Panc1 (cell line): ENCODE measurements at regions not wholly inside any gene's neighbourhood (a gene's known extent, or its start where the extent isn't known, plus 50 kb on each side); places are given as distances from the start of the nearest gene placed in this dataset.

ENCODE experiments used
- POLR2AphosphoS5 ChIP-seq: IDR thresholded peaks from 2 replicates; pipeline ENCODE4 v1.6.1; 2012; ENCODE audit warnings: mild to moderate bottlenecking, low read depth, low read length, moderate library complexity
- SIN3A ChIP-seq: IDR thresholded peaks from 2 replicates; pipeline ENCODE4 v1.6.1; 2012; ENCODE audit warnings: low read depth, mild to moderate bottlenecking, low read length, moderate library complexity, borderline replicate concordance; ENCODE audit not compliant: insufficient read depth
- TCF7L2 ChIP-seq: IDR thresholded peaks from 2 replicates; pipeline ENCODE4 v1.6.1; 2011; ENCODE audit warnings: mild to moderate bottlenecking, low read depth, low read length, inconsistent platforms
- TF ChIP-seq, protein P1 (sequence below): fragments of 450-650 bp; IDR thresholded peaks from 2 replicates; pipeline ENCODE4 v1.5.1; 2017; ENCODE audit warnings: mild to moderate bottlenecking
- TF ChIP-seq, protein P2 (sequence below), 2 experiments: IDR thresholded peaks; 2 replicates each; pipeline ENCODE4 v1.6.1; 2011 to 2012; ENCODE audit warnings: low read depth in 2 of 2, control low read depth in 1 of 2, low read length in 1 of 2, mild to moderate bottlenecking in 1 of 2, moderate library complexity in 1 of 2; ENCODE audit not compliant: insufficient read depth in 1 of 2

DNA sequence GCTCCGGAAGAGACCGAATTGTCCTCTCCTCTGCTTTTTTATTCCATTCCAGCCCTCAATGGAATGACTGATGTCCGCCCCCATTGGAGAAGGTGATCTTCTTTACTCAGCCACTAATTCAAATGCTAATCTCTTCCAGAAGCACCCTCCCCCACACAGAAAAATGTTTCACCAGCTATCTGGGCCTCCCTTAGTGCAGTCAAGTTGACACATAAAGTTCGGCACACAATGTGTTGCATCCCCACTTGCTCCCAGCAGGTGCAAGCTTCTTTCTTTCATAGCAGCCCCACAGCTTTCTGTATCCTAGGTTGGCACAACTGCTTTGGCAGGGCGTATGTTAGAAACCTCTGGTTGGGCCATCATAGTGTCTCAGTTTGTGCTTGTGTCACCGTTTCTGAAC lies 73.3 kb upstream of the TLR3 start:
- TF ChIP-seq, protein P1, sequence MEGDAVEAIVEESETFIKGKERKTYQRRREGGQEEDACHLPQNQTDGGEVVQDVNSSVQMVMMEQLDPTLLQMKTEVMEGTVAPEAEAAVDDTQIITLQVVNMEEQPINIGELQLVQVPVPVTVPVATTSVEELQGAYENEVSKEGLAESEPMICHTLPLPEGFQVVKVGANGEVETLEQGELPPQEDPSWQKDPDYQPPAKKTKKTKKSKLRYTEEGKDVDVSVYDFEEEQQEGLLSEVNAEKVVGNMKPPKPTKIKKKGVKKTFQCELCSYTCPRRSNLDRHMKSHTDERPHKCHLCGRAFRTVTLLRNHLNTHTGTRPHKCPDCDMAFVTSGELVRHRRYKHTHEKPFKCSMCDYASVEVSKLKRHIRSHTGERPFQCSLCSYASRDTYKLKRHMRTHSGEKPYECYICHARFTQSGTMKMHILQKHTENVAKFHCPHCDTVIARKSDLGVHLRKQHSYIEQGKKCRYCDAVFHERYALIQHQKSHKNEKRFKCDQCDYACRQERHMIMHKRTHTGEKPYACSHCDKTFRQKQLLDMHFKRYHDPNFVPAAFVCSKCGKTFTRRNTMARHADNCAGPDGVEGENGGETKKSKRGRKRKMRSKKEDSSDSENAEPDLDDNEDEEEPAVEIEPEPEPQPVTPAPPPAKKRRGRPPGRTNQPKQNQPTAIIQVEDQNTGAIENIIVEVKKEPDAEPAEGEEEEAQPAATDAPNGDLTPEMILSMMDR, result no peak
- no peak for TF ChIP-seq POLR2AphosphoS5
- no peak for TF ChIP-seq TCF7L2
- TF ChIP-seq, protein P2, sequence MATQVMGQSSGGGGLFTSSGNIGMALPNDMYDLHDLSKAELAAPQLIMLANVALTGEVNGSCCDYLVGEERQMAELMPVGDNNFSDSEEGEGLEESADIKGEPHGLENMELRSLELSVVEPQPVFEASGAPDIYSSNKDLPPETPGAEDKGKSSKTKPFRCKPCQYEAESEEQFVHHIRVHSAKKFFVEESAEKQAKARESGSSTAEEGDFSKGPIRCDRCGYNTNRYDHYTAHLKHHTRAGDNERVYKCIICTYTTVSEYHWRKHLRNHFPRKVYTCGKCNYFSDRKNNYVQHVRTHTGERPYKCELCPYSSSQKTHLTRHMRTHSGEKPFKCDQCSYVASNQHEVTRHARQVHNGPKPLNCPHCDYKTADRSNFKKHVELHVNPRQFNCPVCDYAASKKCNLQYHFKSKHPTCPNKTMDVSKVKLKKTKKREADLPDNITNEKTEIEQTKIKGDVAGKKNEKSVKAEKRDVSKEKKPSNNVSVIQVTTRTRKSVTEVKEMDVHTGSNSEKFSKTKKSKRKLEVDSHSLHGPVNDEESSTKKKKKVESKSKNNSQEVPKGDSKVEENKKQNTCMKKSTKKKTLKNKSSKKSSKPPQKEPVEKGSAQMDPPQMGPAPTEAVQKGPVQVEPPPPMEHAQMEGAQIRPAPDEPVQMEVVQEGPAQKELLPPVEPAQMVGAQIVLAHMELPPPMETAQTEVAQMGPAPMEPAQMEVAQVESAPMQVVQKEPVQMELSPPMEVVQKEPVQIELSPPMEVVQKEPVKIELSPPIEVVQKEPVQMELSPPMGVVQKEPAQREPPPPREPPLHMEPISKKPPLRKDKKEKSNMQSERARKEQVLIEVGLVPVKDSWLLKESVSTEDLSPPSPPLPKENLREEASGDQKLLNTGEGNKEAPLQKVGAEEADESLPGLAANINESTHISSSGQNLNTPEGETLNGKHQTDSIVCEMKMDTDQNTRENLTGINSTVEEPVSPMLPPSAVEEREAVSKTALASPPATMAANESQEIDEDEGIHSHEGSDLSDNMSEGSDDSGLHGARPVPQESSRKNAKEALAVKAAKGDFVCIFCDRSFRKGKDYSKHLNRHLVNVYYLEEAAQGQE (IDR thresholded peaks at IDR 0.05; ENCODE audit: insufficient read depth in 1 of 2, low read depth in 2 of 2, low read length in 1 of 2), result no peak
- TF ChIP-seq SIN3A, result no peak
